Smooth muscle cell (in vitro differentiated cells): ENCODE measurements at regions not wholly inside any gene's neighbourhood (a gene's known extent, or its start where the extent isn't known, plus 50 kb on each side); places are given as distances from the start of the nearest gene placed in this dataset.

Experiments used
- DNase-seq: peaks from one replicate; lab custom pipeline; 2025; ENCODE audit not compliant: unreplicated experiment; lab: John Stamatoyannopoulos, UW
- H2AFZ ChIP-seq: fragments of 200-600 bp; sonication (generic); 2 replicates; pipeline ENCODE4 v1.6.0; 2016; ENCODE audit warnings: antibody characterized with exemption, low read depth, mild to moderate bottlenecking
- H3F3A ChIP-seq: fragments of 200-600 bp; sonication (generic); 2 replicates; pipeline ENCODE4 v1.6.0; 2017; ENCODE audit warnings: antibody characterized with exemption, low read depth
- H3K27ac ChIP-seq: fragments of 200-600 bp; sonication (generic); 2 replicates; pipeline ENCODE4 v1.5.1; 2016; ENCODE audit warnings: low read depth, mild to moderate bottlenecking
- H3K27me3 ChIP-seq: fragments of 200-600 bp; sonication (generic); 2 replicates; pipeline ENCODE4 v1.6.1; 2016; ENCODE audit warnings: low read depth, mild to moderate bottlenecking
- H3K36me3 ChIP-seq: fragments of 200-600 bp; sonication (generic); 2 replicates; pipeline ENCODE4 v1.5.1; 2016; ENCODE audit warnings: low read depth
- H3K4me1 ChIP-seq: fragments of 200-600 bp; sonication (generic); 2 replicates; pipeline ENCODE4 v1.5.1; 2016; ENCODE audit warnings: low read depth
- H3K4me2 ChIP-seq: fragments of 200-600 bp; sonication (generic); 2 replicates; pipeline ENCODE4 v1.6.0; 2016; ENCODE audit warnings: mild to moderate bottlenecking
- H3K4me3 ChIP-seq: fragments of 200-600 bp; sonication (generic); 2 replicates; pipeline ENCODE4 v1.5.1; 2016; ENCODE audit warnings: mild to moderate bottlenecking
- H3K79me2 ChIP-seq: fragments of 200-600 bp; sonication (generic); 2 replicates; pipeline ENCODE4 v1.6.0; 2016; ENCODE audit warnings: low read depth, mild to moderate bottlenecking
- H3K9ac ChIP-seq: fragments of 200-600 bp; sonication (generic); 2 replicates; pipeline ENCODE4 v1.6.0; 2016; ENCODE audit warnings: low read depth
- H3K9me3 ChIP-seq: fragments of 200-600 bp; sonication (generic); replicated peaks from 2 replicates; pipeline ENCODE4 v1.5.1; 2016; ENCODE audit warnings: low read depth
- H4K20me1 ChIP-seq: fragments of 200-600 bp; sonication (generic); 2 replicates; pipeline ENCODE4 v1.6.0; 2016; ENCODE audit warnings: low read depth
- WGBS: methylation state at CpG from one replicate; pipeline ENCODE4 v1.1.7; 2016; ENCODE audit warnings: low lambda C conversion rate; 5-methylcytosine and 5-hydroxymethylcytosine counted together
- TF ChIP-seq, protein P1 (sequence below): fragments of 200-600 bp; sonication (generic); IDR thresholded peaks from 2 replicates; pipeline ENCODE4 v1.5.1; 2017; ENCODE audit warnings: borderline replicate concordance, mild to moderate bottlenecking, antibody characterized with exemption; ENCODE audit not compliant: insufficient read depth, poor library complexity, severe bottlenecking

GRCh38 chr1:88060112-88060673 lies 623.9 kb upstream of the PKN2 start:
- no peaks in the 10 kb centered on the region for H3K79me2 ChIP-seq
- H3K4me2 ChIP-seq = no peak overlapping the region
- TF ChIP-seq, protein P1, sequence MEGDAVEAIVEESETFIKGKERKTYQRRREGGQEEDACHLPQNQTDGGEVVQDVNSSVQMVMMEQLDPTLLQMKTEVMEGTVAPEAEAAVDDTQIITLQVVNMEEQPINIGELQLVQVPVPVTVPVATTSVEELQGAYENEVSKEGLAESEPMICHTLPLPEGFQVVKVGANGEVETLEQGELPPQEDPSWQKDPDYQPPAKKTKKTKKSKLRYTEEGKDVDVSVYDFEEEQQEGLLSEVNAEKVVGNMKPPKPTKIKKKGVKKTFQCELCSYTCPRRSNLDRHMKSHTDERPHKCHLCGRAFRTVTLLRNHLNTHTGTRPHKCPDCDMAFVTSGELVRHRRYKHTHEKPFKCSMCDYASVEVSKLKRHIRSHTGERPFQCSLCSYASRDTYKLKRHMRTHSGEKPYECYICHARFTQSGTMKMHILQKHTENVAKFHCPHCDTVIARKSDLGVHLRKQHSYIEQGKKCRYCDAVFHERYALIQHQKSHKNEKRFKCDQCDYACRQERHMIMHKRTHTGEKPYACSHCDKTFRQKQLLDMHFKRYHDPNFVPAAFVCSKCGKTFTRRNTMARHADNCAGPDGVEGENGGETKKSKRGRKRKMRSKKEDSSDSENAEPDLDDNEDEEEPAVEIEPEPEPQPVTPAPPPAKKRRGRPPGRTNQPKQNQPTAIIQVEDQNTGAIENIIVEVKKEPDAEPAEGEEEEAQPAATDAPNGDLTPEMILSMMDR = no peak
- no peak overlapping the region for H3K4me3 ChIP-seq
- 89% methylated on average over 1 of the region's 1 CpG for WGBS
- H3K4me1 ChIP-seq = peaks cover 6% of the 10 kb centered on the region
- no peaks in the 10 kb centered on the region for H3F3A ChIP-seq
- H3K27me3 ChIP-seq = no peaks in the 10 kb centered on the region
- no peaks in the 10 kb centered on the region for H3K36me3 ChIP-seq
- no peaks in the 10 kb centered on the region for H3K9me3 ChIP-seq
- H3K27ac ChIP-seq = peak overlapping the region; percentile 72
- H3K9ac ChIP-seq = no peak overlapping the region
- H2AFZ ChIP-seq = peak overlapping the region; percentile 9
- H4K20me1 ChIP-seq = no peaks in the 10 kb centered on the region
- no peak for DNase-seq

DNA sequence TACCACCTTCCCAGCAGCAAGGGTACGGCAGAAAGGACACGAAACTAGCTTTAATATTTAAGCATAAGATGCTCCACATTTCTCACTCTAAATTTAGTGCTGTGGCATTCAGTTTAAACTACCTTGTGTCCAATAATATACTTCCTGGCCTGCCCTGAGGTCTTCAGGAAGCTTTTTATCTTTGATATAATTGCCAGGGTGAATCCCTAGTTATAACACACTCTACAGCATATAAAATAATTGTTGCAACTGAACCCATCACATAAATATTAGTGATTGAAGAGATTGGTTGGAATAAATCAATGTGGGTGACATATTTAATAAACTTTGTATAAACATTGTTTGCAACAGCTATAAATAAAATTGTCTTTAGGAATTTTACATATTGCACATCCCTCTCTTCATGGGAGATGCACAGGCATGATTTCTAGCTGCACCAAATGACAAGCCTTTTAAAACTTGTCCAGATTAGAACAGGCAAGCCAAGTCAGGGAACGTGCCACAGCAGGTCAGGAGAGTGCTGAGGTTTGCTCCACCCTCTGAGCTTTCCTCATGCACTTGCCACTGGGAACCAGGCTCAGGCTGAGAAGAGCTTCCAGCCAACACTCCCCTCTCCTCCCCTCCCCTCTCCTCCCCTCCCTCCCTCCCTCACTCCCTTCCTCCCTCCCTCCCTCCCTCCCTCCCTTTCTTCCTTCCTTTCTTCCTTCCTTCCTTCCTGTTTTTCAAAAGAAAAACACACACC lies 623.2 kb upstream of the PKN2 start:
- peak overlapping the region; percentile 72 for H3K27ac ChIP-seq
- peaks cover 6% of the 10 kb centered on the region for H3K4me1 ChIP-seq
- no peaks in the 10 kb centered on the region for H4K20me1 ChIP-seq
- no peaks in the 10 kb centered on the region for H3K9me3 ChIP-seq
- H3F3A ChIP-seq = no peaks in the 10 kb centered on the region
- H3K4me2 ChIP-seq = no peak overlapping the region
- no peak for DNase-seq
- TF ChIP-seq, protein P1 = no peak
- no peaks in the 10 kb centered on the region for H3K27me3 ChIP-seq
- 65% methylated on average over 3 of the region's 3 CpGs for WGBS
- no peaks in the 10 kb centered on the region for H3K79me2 ChIP-seq
- peak overlapping the region; percentile 9 for H2AFZ ChIP-seq
- no peak overlapping the region for H3K4me3 ChIP-seq
- no peak overlapping the region for H3K9ac ChIP-seq
- no peaks in the 10 kb centered on the region for H3K36me3 ChIP-seq

DNA sequence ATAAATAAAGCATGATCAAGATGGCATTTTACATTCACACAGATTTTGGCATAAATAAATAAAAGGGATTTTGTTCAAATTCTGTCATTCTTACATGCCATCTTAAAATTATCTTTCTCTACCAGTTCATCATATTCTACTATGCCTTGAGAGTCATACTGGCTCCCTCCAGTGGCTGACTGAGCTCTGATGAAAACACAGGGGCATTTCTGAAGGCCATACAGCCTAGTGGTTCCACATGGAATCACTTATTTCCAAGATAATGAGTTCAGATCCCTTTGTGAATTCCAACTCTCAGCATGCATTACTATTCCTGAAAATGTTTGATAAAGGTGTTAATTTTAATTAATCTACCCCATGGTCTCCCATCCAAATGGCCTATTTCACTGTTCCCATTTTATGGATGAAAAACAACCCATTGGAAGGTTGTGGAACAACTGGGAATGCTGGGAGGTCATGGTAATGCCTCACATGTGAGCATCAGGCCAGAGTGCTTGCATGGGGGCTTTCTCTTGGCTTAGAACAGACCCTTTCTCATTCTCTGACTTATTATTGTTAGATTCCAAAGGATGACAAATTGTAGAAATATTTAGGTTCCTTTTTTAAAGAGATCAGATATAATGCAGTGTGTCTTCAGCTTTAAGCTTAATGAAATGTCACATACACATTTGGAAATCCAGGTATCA lies 622.4 kb upstream of the PKN2 start:
- H3K9ac ChIP-seq = no peak overlapping the region
- no peak for DNase-seq
- H3K27ac ChIP-seq = peak overlapping the region; percentile 46
- no peaks in the 10 kb centered on the region for H3K36me3 ChIP-seq
- H3K4me1 ChIP-seq = peaks cover 6% of the 10 kb centered on the region
- no peaks in the 10 kb centered on the region for H3K9me3 ChIP-seq
- TF ChIP-seq, protein P1 = peak; percentile 78
- no peak overlapping the region for H3K4me2 ChIP-seq
- H3F3A ChIP-seq = no peaks in the 10 kb centered on the region
- H4K20me1 ChIP-seq = no peaks in the 10 kb centered on the region
- no peak overlapping the region for H3K4me3 ChIP-seq
- H2AFZ ChIP-seq = no peak overlapping the region
- no peaks in the 10 kb centered on the region for H3K79me2 ChIP-seq
- no peaks in the 10 kb centered on the region for H3K27me3 ChIP-seq
